Fibroblast of the conjunctiva (primary cell): ENCODE measurements at regions not wholly inside any gene's neighbourhood (a gene's known extent, or its start where the extent isn't known, plus 50 kb on each side); places are given as distances from the start of the nearest gene placed in this dataset.
A peak's percentile ranks its signal among the peaks of the same experiment; 100 is the strongest.

Source experiments
- DNase-seq: peaks from one replicate; pipeline ENCODE4 v3.0.0-alpha.2; 2010; ENCODE audit warnings: low read depth

GRCh38 chr13:99822820-99823219 is 148.7 kb downstream of the ZIC5 start:
- DNase-seq = no peak

DNA sequence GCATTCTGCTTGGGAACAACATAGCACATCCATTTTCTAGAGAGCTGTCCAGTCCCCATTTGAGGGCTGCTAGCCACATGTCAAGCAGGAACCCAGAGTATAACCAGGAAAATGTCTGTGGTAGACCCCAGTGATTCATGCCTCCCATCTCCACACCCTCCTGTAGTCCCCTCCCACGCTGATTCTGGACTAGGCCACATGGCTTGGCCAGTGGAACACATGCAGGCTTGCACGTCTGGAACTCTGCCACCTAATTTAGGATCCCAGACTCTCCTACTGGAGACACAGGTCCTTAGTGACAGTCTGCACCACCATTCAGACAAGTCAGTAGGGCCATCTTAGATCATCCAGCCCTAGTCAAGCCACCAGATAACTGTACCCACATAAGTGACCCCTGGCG is 149.8 kb downstream of the ZIC5 start:
- no peak for DNase-seq

- DNase-seq = no peak
Measured at GRCh38 chr13:99819967-99820366, 151.6 kb downstream of the ZIC5 start.

DNA sequence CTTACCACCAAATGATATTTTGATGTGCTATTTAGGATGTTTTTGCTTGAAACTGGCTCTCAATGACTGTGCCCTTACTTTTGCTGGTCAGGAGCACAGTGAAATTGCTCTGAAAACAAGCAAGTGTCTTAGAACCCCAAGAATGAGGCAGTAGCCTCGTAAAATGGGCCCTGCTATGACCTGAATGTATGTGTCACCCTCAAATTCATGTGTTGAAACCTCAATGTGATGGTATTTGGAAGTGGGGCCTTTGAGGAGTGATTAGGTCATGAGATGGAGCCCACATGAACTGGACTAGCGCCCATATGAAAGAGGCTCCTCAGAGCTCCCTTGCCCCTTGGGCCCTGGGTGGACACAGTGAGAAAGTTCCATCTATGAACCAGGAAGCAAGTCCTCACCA is 155.2 kb downstream of the ZIC5 start:
- DNase-seq = no peak

DNA sequence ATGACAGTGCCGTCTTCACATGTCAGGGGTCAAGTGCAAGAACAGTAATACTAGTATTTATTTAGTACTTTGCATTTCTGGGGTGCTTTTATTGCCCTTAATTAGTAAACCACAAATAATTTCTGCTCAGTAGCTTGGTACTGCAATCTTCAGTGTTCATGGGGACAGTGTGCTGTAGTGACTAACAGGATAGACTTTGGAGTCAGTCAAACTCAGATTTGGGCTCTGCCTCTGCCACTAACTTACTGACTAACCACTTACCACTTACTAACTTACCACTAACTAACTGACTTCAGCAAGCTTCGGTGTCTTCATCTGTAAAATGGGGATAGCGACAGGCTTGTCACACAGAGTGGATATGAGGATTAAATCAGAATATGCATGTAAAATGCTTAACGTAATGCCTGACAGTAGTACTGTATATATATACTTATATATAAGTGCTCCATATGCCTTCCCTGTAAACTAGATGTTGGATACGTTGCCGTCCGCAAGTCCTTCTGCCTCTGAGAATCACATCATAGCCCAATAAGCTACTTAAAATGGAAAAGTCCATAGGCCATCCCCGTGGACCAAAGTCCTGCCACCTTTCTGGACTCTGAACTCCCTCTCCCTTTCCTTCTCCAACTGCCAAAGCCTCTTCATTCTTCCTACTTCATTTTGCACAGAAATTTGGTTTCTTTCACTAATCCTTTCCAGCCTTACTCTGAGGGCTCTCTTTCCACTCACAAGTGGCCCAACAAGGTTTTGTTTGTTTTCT is 158.1 kb downstream of the ZIC5 start:
- DNase-seq = no peak

- DNase-seq = peak; percentile 9
Measured at GRCh38 chr13:99812625-99813024, 158.9 kb downstream of the ZIC5 start.

- DNase-seq = no peak
Measured at GRCh38 chr13:99811067-99811700, 160.4 kb downstream of the ZIC5 start.

DNA sequence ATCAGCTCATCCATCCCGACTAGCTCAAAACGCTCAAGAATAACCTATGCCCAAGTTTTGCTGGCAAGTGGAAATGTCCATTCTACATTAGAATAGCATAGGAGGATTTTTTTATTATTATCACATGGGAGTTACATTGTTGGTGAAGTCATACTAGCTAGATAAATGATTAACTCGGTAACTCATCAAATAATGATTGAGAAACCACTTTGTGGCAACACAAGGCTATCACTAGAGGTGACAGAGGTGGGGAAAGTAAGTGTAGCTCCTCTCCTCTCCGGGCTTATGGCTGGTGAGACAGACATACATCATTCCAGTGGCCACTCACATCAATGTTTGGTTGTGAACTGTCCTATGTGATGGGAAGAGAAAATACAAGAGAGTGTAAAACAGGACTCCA is 161.6 kb downstream of the ZIC5 start:
- DNase-seq = no peak

GRCh38 chr13:99809496-99809895 is 162.1 kb downstream of the ZIC5 start:
- DNase-seq = no peak

- no peak for DNase-seq
Measured at GRCh38 chr13:99808786-99809185, 162.8 kb downstream of the ZIC5 start.

DNA sequence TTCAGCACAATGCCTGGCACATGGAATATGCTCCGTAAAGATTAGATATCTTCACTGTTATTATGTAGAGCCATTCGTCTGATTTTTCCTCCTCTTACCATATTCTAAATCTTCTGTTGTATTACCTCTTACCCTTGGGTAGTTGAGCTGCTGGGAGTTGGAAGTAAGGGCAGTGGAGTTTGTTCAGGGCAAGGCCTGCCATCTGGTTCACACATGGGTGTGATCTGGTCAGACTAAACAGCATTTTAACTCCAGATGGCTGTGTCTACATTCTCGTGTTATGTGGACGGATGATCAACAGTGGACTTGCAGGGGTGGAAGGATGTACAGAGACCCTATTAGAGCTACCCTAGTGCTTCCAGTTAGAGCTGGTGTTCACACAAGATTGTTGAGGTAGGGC is 164.9 kb downstream of the ZIC5 start:
- DNase-seq = no peak

DNA sequence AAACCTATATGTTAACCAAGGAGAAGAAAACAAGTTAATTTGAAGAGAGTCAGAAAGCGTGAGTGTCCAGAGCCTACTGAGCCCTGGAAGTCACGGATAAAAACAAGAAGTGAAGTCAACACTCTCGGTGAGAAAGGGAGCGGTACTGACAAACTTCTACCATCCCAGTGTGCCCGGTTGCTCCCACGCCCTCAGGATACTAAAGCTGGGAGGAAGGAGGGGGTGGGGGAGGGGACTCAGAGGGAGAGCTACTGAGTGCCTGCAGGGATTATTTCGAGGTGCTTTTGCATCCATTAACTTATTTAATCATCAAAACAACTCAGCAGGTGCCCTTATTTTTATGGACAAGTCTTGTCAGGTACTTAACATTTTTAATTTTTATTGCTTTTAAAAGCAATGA is 166.2 kb downstream of the ZIC5 start:
- DNase-seq = no peak

GRCh38 chr13:99803141-99803540 is 168.4 kb downstream of the ZIC5 start:
- no peak for DNase-seq

DNA sequence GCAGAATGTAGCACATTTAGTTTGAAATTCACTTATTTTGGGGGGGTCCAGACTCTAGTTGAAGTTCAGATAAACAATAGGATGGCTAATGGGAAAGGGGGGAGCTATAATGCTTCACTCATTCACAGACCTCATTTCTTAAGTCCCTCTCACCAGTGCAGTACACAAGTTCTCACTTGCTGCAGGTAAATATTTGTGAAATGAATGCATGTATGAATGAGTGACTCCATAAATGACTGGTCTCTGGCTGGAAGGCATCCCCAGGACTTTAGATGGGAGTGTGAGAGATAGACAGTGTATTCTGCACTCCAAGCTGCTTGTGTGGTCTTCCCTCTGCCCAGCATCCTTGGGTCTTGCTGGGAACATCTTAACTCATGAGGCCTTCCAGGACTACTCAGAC is 169.2 kb downstream of the ZIC5 start:
- DNase-seq = no peak

DNA sequence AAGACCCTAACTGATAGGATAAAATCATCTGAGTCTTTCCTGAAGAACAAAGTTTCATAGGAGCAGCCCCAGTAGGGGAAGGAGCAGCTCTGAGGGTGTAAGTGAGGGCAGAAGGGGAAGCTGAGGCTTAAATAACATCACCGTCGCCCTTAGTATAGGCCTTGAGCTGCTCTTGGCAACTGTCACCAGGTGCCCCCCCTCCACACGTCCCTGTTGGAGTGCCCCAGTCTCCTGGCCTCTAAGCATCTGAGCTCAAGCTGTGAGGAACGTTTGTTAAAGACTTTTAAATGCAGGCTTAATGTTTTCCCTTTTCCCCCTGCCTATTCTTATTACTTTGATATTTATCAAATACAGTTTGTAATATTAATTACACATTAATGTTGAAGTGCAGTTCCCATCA is 170.6 kb downstream of the ZIC5 start:
- no peak for DNase-seq

- no peak for DNase-seq
Measured at GRCh38 chr13:99800011-99800410, 171.6 kb downstream of the ZIC5 start.

- no peak for DNase-seq
Measured at GRCh38 chr13:99798756-99799155, 172.8 kb downstream of the ZIC5 start.

- no peak for DNase-seq
Measured at GRCh38 chr13:99797691-99798090, 173.9 kb downstream of the ZIC5 start.

GRCh38 chr13:99796175-99796819 is 175.3 kb downstream of the ZIC5 start:
- DNase-seq = no peak

DNA sequence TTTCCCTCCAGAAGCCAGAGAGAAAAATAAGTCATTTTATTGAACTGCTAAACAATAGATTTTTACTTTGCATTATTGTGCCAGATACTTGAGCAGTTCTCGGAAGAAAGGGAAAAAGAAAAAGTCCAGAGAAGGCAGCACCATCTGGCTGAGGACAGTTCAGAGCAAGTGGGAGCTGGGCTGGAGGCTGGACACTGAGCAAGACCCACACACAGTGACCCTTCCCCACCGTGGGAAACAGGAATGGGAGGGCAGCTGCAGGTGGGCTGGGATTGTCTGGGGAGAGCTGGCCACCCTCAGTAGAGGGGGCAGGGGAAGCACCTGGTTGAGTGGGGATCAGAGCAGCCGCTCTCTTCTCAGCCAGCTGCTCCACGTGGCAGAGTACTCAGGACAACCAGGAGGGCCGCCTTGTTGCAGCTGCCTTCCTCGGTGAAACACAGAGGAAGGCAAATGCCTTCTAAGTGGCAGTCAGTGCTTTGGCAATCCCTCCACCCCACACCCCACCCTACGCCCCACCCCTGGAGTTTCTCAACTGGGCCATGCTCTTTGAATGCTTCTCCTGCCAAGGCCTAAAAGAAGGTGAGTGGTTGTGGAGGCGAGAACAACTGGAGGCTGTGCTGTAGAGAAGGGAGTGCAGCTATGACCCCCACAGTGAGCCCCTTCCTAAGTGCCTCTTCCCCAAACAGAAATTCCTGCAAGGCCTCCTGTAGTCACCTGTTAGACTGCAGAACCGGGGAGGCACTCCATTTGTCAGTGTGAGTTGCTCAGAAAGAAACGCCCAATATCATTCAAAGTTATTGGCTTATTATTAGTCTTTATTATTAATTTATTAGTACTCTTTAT is 179.3 kb downstream of the ZIC5 start:
- no peak for DNase-seq

DNA sequence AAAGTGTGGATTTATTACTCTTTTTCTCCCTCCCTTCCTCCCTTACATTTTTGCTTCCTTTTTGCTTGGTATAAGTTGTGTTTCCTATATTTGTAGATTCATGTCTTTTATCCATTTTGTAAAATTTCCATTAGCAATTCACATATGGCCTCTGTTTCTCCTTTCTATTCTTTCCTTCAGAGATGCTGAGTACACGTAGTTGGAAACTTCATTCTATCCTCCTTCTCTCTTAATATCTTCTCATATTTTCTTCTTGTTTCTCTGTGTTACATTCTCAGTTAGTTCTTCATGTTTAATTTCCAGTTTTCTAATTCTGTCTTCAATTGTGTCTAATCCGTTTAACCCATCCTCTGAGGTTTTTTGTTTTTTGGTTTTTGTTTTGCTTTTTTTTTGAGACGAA is 188.9 kb downstream of the ZIC5 start:
- no peak for DNase-seq

GRCh38 chr13:99778500-99778899 is 193.1 kb downstream of the ZIC5 start:
- no peak for DNase-seq

GRCh38 chr13:99777873-99778272 is 193.7 kb downstream of the ZIC5 start:
- no peak for DNase-seq
